ENCODE measurements at regions not wholly inside any gene's neighbourhood (a gene's known extent, or its start where the extent isn't known, plus 50 kb on each side); places are given as distances from the start of the nearest gene placed in this dataset.

- H3K36me3 ChIP-seq (ENCODE audit: insufficient read depth, low read length, poor library complexity, severe bottlenecking), result no peaks in the 10 kb centered on the region
- no peak for TF ChIP-seq CTCF (conservative IDR thresholded peaks at IDR 0.05; ENCODE audit: low read depth, low read length)
- no peak for TF ChIP-seq EZH2 (IDR thresholded peaks at IDR 0.05; ENCODE audit: borderline replicate concordance, low read depth, low read length, poor library complexity, severe bottlenecking)
- CTCF ChIA-PET, result no interaction called here
- peaks cover 15% of the 10 kb centered on the region for H3K27me3 ChIP-seq (replicated peaks; ENCODE audit: insufficient read depth, low read depth, low read length, poor library complexity)
- intact Hi-C loops (cut with micrococcal nuclease; ENCODE audit: unreplicated experiment), result no loop called here
- POLR2A ChIA-PET (ENCODE audit: low non-redundant PET), result no interaction called here
- no peak overlapping the region for H3K27ac ChIP-seq (ENCODE audit: low read depth, low read length, poor library complexity, severe bottlenecking)
- no peaks in the 10 kb centered on the region for H3K4me1 ChIP-seq (ENCODE audit: insufficient read depth, low read length, poor library complexity, severe bottlenecking)
- no peak overlapping the region for H3K4me3 ChIP-seq (ENCODE audit: low read depth, low read length, poor library complexity, severe bottlenecking)
- no TSS peak for BruUV-seq (replicated peaks)
- H3K9me3 ChIP-seq (ENCODE audit: low read depth, low read length, poor library complexity, severe bottlenecking), result no peaks in the 10 kb centered on the region
- no peak for DNase-seq (ENCODE audit: low spot score)
These were observed 159.5 kb upstream of the SOX1 start for GRCh38 chr13:111907341-111907880.

GRCh38 chr13:111908361-111908760, 158.6 kb upstream of the SOX1 start:
- BruUV-seq (replicated peaks), result no TSS peak
- TF ChIP-seq CTCF (conservative IDR thresholded peaks at IDR 0.05; ENCODE audit: low read depth, low read length) (no peak), EZH2 (IDR thresholded peaks at IDR 0.05; ENCODE audit: borderline replicate concordance, low read depth, low read length, poor library complexity, severe bottlenecking) (no peak)
- Histone ChIP-seq H3K4me1 (ENCODE audit: insufficient read depth, low read length, poor library complexity, severe bottlenecking) (no peaks in the 10 kb centered on the region), H3K27me3 (replicated peaks; ENCODE audit: insufficient read depth, low read depth, low read length, poor library complexity) (peaks cover 20% of the 10 kb centered on the region), H3K36me3 (ENCODE audit: insufficient read depth, low read length, poor library complexity, severe bottlenecking) (no peaks in the 10 kb centered on the region), H3K27ac (ENCODE audit: low read depth, low read length, poor library complexity, severe bottlenecking) (no peak overlapping the region), H3K4me3 (ENCODE audit: low read depth, low read length, poor library complexity, severe bottlenecking) (no peak overlapping the region), H3K9me3 (ENCODE audit: low read depth, low read length, poor library complexity, severe bottlenecking) (no peaks in the 10 kb centered on the region)
- DNase-seq (ENCODE audit: low spot score), result no peak
- intact Hi-C loops (cut with micrococcal nuclease; ENCODE audit: unreplicated experiment), result no loop called here
- ChIA-PET POLR2A (ENCODE audit: low non-redundant PET) (no interaction called here), CTCF (no interaction called here)

- intact Hi-C loops (cut with micrococcal nuclease; ENCODE audit: unreplicated experiment), result no loop called here
- H3K27ac ChIP-seq (ENCODE audit: low read depth, low read length, poor library complexity, severe bottlenecking), result no peak overlapping the region
- H3K9me3 ChIP-seq (ENCODE audit: low read depth, low read length, poor library complexity, severe bottlenecking), result no peaks in the 10 kb centered on the region
- DNase-seq (ENCODE audit: low spot score), result no peak
- peaks cover 25% of the 10 kb centered on the region for H3K27me3 ChIP-seq (replicated peaks; ENCODE audit: insufficient read depth, low read depth, low read length, poor library complexity)
- POLR2A ChIA-PET (ENCODE audit: low non-redundant PET), result no interaction called here
- H3K4me3 ChIP-seq (ENCODE audit: low read depth, low read length, poor library complexity, severe bottlenecking), result no peak overlapping the region
- no peaks in the 10 kb centered on the region for H3K4me1 ChIP-seq (ENCODE audit: insufficient read depth, low read length, poor library complexity, severe bottlenecking)
- no peaks in the 10 kb centered on the region for H3K36me3 ChIP-seq (ENCODE audit: insufficient read depth, low read length, poor library complexity, severe bottlenecking)
- CTCF ChIA-PET, result no interaction called here
- TF ChIP-seq EZH2 (IDR thresholded peaks at IDR 0.05; ENCODE audit: borderline replicate concordance, low read depth, low read length, poor library complexity, severe bottlenecking) (no peak), CTCF (conservative IDR thresholded peaks at IDR 0.05; ENCODE audit: low read depth, low read length) (no peak)
- no TSS peak for BruUV-seq (replicated peaks)
These were observed 158.0 kb upstream of the SOX1 start for GRCh38 chr13:111908981-111909380.

All from A673 (cell line).